PC-3 (cell line): ENCODE measurements at regions not wholly inside any gene's neighbourhood (a gene's known extent, or its start where the extent isn't known, plus 50 kb on each side); places are given as distances from the start of the nearest gene placed in this dataset.

Source experiments
- CTCF ChIP-seq: fragments of 300-600 bp; sonication (generic); conservative IDR thresholded peaks from 2 replicates; pipeline ENCODE4 v1.5.1; 2017; ENCODE audit warnings: antibody characterized with exemption, low read depth, mild to moderate bottlenecking, low read length
- EZH2 ChIP-seq: fragments of 300-600 bp; sonication (generic); IDR thresholded peaks from one replicate; pipeline ENCODE4 v1.6.1; 2017; ENCODE audit warnings: antibody characterized with exemption, mild to moderate bottlenecking, low read length; ENCODE audit not compliant: unreplicated experiment
- EZH2phosphoT487 ChIP-seq: fragments of 300-600 bp; sonication (generic); IDR thresholded peaks from 2 replicates; pipeline ENCODE4 v1.6.1; 2018; ENCODE audit warnings: mild to moderate bottlenecking, antibody characterized with exemption, low read length, borderline replicate concordance

- no peak for TF ChIP-seq CTCF
- TF ChIP-seq EZH2phosphoT487, result no peak
- TF ChIP-seq EZH2, result no peak
Measured at GRCh38 chr12:131610181-131610580, 100.7 kb upstream of the SFSWAP start.
